ENCODE measurements at regions not wholly inside any gene's neighbourhood (a gene's known extent, or its start where the extent isn't known, plus 50 kb on each side); places are given as distances from the start of the nearest gene placed in this dataset.

GRCh38 chr4:31516520-31516919 is 796.4 kb downstream of the PCDH7 start:
- no peak for DNase-seq (ENCODE audit: low spot score)

DNA sequence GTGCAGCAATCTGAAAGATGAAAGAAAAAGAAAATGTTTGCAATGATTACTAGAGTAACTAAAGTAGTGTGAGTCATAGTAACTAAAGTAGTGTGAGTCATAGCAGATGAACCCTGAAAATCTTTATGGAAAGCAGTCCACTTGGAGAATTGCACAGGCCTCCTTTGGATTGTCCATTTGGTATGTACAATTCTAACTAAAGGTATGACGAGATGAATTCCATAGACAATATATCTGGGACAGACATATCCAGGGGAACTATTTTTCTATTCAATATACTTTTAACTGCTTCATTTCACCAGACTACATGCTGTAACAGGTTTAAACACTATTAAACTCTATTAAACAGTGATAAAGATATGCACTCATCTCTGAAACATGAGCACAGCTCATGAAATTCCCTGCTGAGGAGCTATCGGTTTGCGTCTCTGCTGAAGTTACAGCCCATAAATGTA is 798.7 kb downstream of the PCDH7 start:
- no peak for DNase-seq (ENCODE audit: low spot score)

DNA sequence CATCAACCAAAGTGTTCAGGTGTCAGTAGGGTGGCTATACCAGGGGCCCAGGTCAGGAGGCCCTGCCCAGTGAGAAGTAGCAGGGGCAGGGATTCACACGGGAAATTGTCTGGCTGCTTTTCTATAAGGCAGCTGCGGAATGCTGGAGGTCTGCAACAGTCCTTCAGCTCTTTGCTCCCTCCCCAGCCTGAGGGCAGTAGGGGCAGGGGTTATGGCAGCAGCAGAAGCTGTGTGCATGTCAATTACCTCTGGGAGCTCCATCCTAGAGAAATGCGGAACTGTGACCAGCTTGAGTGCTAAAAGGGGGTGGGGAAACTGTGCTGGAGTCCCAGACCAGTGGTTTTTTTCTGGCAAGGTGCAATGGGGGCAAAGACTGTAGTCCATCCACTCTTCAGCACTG is 810.4 kb downstream of the PCDH7 start:
- no peak for DNase-seq (ENCODE audit: low spot score)

- no peak for DNase-seq (ENCODE audit: low spot score)
Observed at GRCh38 chr4:31538877-31539276, 818.7 kb downstream of the PCDH7 start.

DNA sequence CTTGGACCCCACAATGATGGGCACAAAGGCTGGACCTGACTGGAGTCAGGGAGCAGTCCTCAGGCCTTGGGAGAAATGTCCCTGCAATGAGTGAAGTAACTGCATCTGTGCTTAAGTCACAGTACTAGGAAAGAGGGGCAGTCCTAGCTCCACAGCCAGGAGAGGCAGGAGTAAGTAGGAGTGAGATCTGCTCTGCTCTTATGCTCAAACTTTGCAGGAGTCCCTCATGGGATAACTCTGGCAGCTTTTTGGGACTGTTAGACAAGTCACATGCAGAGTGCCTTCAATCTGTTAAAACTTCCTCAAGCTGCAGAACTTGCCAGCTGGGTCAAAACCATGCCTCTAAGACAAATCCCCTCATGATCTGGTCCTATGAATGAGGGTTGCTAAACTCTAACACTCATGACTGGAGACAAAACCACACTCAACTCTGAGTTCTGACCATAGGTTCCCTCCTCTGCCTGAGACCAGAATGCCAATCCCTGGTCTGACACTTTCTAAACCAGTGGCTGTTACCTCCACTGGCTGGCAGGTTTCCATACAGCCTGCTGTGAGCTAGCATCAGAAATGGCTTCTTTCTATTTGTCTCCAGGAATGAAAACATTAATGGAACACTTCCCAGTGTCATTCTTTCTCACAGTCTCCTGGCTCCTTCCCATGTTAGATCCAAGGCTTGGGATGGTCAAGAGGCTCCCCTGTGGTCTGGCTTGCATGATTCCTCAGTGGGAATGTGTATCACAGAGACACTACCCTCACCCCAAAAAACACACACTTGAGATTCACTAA is 819.3 kb downstream of the PCDH7 start:
- DNase-seq (ENCODE audit: low spot score) = no peak

- no peak for DNase-seq (ENCODE audit: low spot score)
Observed at GRCh38 chr4:31545330-31545729, 825.2 kb downstream of the PCDH7 start.

DNA sequence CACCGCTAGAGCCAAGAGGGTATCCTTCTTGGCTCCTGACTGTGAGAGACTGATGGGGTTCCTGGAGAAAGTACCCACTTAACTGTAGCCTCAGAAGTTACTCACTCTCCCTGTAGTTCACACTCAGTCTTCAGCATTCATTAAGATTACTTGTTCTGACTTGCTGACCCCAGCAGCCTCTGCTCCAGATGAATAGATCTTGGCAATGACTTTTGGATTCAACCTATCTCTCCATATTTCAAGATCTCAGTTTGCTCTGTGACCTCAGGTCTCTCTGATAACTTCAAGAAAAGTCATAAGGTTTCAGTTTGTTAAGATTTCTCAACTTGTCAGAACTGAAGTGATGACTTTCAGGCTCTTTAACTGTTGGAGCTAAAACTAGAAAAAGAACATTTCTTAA is 825.6 kb downstream of the PCDH7 start:
- DNase-seq (ENCODE audit: low spot score) = no peak

GRCh38 chr4:31548021-31548420 is 827.9 kb downstream of the PCDH7 start:
- DNase-seq (ENCODE audit: low spot score) = no peak

GRCh38 chr4:31548823-31549222 is 828.7 kb downstream of the PCDH7 start:
- no peak for DNase-seq (ENCODE audit: low spot score)

DNA sequence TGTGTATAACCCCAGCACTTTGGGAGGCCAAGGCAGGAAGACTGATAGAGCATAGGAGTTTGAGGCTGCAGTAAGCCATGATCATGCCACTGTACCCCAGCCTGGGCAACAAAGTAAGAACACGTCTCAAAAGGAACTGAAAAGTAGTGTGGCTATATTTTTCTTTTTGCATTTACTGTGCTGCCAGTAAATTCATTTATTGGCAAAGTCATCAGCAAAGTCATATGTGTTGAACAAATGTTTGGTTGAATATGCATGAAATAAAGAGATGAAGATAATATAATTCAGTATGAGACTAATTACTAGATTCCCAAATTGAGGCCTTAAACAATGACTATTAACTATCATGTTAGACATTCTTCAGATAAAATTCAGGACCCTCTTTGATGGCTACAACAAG is 829.1 kb downstream of the PCDH7 start:
- no peak for DNase-seq (ENCODE audit: low spot score)

DNA sequence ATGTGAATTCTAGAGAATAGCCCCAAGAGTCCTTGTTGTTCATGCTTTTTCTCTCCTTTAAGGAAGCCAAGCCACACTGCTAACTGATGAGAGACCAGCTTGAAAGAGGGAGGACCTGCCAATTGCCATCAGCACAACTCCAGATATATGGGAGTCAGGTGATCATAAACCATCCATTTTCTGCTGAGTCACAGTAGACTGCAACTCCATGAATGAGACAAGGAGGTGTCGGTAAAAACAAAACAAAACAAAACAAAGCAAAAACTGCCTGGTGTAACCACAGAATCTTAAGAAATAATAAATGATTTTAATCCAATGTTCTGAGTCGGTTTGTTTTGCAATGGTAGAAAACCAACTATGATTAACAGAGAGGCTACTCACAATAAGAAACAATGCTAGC is 837.3 kb downstream of the PCDH7 start:
- DNase-seq (ENCODE audit: low spot score) = no peak

DNA sequence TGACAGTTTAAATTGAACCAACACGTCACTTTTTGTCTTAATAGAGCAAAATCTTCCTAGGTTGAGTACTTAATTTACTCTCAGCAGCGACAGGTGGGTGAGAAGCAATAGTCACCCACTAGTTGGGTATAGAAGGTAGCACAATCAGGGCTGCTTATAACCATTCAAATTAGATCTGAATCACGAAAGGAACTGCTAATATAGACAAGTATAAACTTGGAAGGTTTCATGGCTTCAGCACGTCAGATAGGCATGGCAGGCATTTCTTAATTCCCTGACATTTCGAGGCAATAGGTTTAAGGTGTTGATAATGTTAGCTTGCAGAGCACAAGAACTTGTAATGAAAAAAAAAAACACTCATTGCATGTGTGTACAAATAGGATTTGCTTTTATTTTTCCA is 853.4 kb downstream of the PCDH7 start:
- no peak for DNase-seq (ENCODE audit: low spot score)

DNA sequence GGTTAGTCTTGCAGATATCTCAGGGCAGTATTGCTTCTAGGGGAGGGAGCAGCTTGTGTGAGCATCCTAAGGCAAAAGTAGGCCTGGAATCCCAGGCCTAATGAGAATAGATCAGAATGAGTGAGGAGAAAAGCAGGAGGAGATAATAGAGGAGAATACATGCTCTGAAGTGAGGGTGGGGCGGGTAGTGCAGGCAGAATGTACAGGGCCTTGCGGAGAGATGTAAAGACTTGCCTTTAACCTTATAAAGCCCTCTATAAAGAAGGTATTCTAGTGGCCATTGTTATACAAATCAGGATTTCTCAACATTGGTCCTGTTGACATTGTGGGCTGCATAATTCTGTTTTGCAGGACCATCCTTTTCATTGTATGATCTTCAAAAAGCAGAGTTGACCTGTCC is 855.3 kb downstream of the PCDH7 start:
- no peak for DNase-seq (ENCODE audit: low spot score)

GRCh38 chr4:31580843-31581242 is 860.7 kb downstream of the PCDH7 start:
- no peak for DNase-seq (ENCODE audit: low spot score)

DNA sequence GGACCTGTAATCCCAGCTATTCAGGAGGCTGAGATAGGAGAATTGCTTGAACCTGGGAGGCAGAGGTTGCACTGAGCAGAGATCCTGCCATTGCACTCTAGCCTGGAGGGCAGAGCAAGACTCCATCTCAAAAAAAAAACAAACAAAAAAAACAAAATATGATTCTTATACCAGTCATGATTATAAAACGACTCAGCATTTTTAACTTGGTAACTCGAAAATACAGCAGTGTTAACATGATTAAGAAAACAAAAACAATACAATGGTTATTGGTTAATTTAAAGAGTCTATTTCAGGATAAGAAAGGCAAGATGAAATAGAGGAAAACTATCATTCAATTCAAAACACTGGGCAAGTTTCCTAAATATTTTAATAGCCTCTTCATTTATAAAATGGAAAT is 865.3 kb downstream of the PCDH7 start:
- no peak for DNase-seq (ENCODE audit: low spot score)

DNA sequence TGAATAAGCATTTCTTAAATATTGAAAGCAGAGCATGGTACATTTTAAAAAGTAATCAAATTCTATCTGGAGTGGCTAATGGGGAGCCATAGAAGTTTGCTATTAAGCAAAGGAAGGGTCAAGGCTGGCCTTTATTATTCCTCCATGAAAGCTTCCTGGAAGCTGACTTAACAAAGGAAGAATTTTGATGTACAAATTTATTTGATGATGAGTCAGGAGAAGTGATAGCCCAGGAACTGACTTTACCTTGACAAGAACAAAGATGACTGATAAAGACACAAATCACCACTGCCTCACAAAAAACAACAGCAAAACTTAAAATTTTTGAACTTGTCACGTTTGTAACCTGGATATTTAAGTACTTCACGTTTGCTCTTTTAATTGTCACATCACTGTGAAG is 872.1 kb downstream of the PCDH7 start:
- DNase-seq (ENCODE audit: low spot score) = no peak

GRCh38 chr4:31595496-31595895 is 875.3 kb downstream of the PCDH7 start:
- DNase-seq (ENCODE audit: low spot score) = no peak

- no peak for DNase-seq (ENCODE audit: low spot score)
Observed at GRCh38 chr4:31598639-31599038, 878.5 kb downstream of the PCDH7 start.

- no peak for DNase-seq (ENCODE audit: low spot score)
Observed at GRCh38 chr4:31601793-31602192, 881.6 kb downstream of the PCDH7 start.

GRCh38 chr4:31613946-31614623 is 893.9 kb downstream of the PCDH7 start:
- no peak for DNase-seq (ENCODE audit: low spot score)

DNA sequence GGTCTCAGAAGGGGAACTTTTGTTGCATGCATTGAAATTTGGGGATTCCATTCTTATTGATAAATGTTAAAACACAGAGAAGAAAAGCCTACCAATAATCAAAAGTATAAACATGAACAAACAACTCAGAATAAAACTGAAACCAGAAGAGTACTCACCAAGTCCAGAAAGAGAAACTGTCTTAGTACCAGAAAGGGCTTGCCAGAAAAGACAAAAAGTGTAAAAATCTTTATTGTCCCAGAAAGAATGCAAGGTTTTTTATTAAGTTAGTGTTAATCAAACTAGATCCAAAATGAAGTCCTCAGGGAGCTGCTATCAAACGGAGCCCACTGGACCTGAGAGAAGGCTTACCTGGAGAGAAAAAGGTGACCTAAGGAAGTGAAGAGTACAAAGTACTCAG is 897.5 kb downstream of the PCDH7 start:
- no peak for DNase-seq (ENCODE audit: low spot score)

- no peak for DNase-seq (ENCODE audit: low spot score)
Observed at GRCh38 chr4:31620476-31620875, 900.3 kb downstream of the PCDH7 start.

DNA sequence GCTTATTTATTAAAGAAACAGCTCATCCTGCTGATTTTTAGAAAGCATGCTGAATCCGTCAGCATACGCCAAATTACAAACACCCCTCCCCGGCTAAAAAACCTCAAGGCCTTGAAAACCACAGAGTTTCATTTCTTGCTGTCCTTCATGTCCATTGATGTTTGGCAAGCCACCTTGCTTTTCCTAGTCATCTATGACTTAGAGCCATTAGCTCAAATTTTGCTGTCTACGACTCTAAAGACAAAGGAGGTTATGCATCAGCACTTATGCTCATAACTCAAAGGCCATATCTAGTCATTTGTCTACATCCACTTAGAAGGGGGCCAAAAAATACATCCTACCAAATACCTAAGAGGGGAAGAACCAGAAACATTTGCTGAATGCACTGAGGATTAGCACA is 925.1 kb downstream of the PCDH7 start:
- DNase-seq (ENCODE audit: low spot score) = no peak

GRCh38 chr4:31647786-31648185 is 927.6 kb downstream of the PCDH7 start:
- no peak for DNase-seq (ENCODE audit: low spot score)
